H9 (cell line): ENCODE measurements at regions not wholly inside any gene's neighbourhood (a gene's known extent, or its start where the extent isn't known, plus 50 kb on each side); places are given as distances from the start of the nearest gene placed in this dataset.

Source experiments
- DNase-seq: peaks from one replicate; pipeline ENCODE4 v3.0.0-alpha.2; 2017
- H2AFZ ChIP-seq: one replicate; pipeline ENCODE4 v1.6.1; 2013; ENCODE audit warnings: mild to moderate bottlenecking, low read length, control low read depth, moderate library complexity
- H2AK5ac ChIP-seq: 2 replicates; pipeline ENCODE4 v1.6.1; 2013; ENCODE audit warnings: low read length, control low read depth, mixed read lengths; ENCODE audit not compliant: insufficient read length
- H2BK120ac ChIP-seq: one replicate; pipeline ENCODE4 v1.6.1; 2013; ENCODE audit warnings: low read depth, mild to moderate bottlenecking, low read length, control low read depth, inconsistent platforms; ENCODE audit not compliant: poor library complexity, severe bottlenecking
- H2BK12ac ChIP-seq: 2 replicates; pipeline ENCODE4 v1.6.1; 2013; ENCODE audit warnings: low read length, control low read depth, mixed read lengths, low read depth; ENCODE audit not compliant: insufficient read length
- H2BK15ac ChIP-seq: 2 replicates; pipeline ENCODE4 v1.6.1; 2013; ENCODE audit warnings: low read depth, low read length, control low read depth
- H2BK20ac ChIP-seq: one replicate; pipeline ENCODE4 v1.6.1; 2013; ENCODE audit warnings: low read depth, mild to moderate bottlenecking, low read length, control low read depth, inconsistent platforms; ENCODE audit not compliant: poor library complexity, severe bottlenecking
- H2BK5ac ChIP-seq: 2 replicates; pipeline ENCODE4 v1.6.1; 2013; ENCODE audit warnings: low read length, control low read depth, mixed read lengths; ENCODE audit not compliant: insufficient read length
- H3K14ac ChIP-seq: 2 replicates; pipeline ENCODE4 v1.6.1; 2013; ENCODE audit warnings: low read length, control low read depth; ENCODE audit not compliant: insufficient read depth
- H3K18ac ChIP-seq: 2 replicates; pipeline ENCODE4 v1.6.1; 2013; ENCODE audit warnings: low read depth, mild to moderate bottlenecking, mixed read lengths, low read length, control low read depth; ENCODE audit not compliant: insufficient read length
- H3K23ac ChIP-seq: 2 replicates; pipeline ENCODE4 v1.6.1; 2013; ENCODE audit warnings: low read length, control low read depth, mixed read lengths, low read depth; ENCODE audit not compliant: insufficient read length
- H3K23me2 ChIP-seq: 2 replicates; pipeline ENCODE4 v1.6.1; 2013; ENCODE audit warnings: low read depth, mild to moderate bottlenecking, mixed read lengths, low read length, control low read depth; ENCODE audit not compliant: insufficient read length, poor library complexity, severe bottlenecking
- H3K27ac ChIP-seq: 2 replicates; pipeline ENCODE4 v1.5.1; 2013; ENCODE audit warnings: low read length, control low read depth, mixed read lengths, low read depth; ENCODE audit not compliant: insufficient read length
- H3K27me3 ChIP-seq: 2 replicates; pipeline ENCODE4 v1.6.1; 2013; ENCODE audit warnings: low read length, control low read depth, inconsistent platforms; ENCODE audit not compliant: insufficient read depth
- H3K4ac ChIP-seq: 2 replicates; pipeline ENCODE4 v1.6.1; 2013; ENCODE audit warnings: low read depth, mild to moderate bottlenecking, control low read depth, inconsistent platforms, low read length, moderate library complexity
- H3K4me1 ChIP-seq: 2 replicates; pipeline ENCODE4 v1.6.1; 2013; ENCODE audit warnings: low read length, control low read depth, inconsistent platforms; ENCODE audit not compliant: insufficient read depth
- H3K4me2 ChIP-seq: 2 replicates; pipeline ENCODE4 v1.6.1; 2013; ENCODE audit warnings: low read length, control low read depth, mixed read lengths; ENCODE audit not compliant: insufficient read length, insufficient read depth
- H3K56ac ChIP-seq: 2 replicates; pipeline ENCODE4 v1.6.1; 2013; ENCODE audit warnings: low read depth, mild to moderate bottlenecking, mixed read lengths, low read length, control low read depth; ENCODE audit not compliant: insufficient read length
- H3K79me1 ChIP-seq: 2 replicates; pipeline ENCODE4 v1.6.1; 2013; ENCODE audit warnings: low read depth, mild to moderate bottlenecking, moderate library complexity, low read length, control low read depth, inconsistent platforms; ENCODE audit not compliant: insufficient read depth, poor library complexity, severe bottlenecking
- H3K79me2 ChIP-seq: 2 replicates; pipeline ENCODE4 v1.6.1; 2013; ENCODE audit warnings: low read length, control low read depth, inconsistent platforms; ENCODE audit not compliant: insufficient read depth
- H3K9ac ChIP-seq: 2 replicates; pipeline ENCODE4 v1.6.1; 2013; ENCODE audit warnings: low read length, control low read depth, mixed read lengths; ENCODE audit not compliant: insufficient read length; ENCODE audit errors: extremely low read depth
- H3K9me3 ChIP-seq: one replicate; pipeline ENCODE4 v1.6.1; 2013; ENCODE audit warnings: low read depth, low read length, inconsistent platforms; ENCODE audit not compliant: control insufficient read depth
- H3T11ph ChIP-seq: one replicate; pipeline ENCODE4 v1.6.1; 2013; ENCODE audit warnings: mild to moderate bottlenecking, low read length, control low read depth, inconsistent platforms
- H4K20me1 ChIP-seq: one replicate; pipeline ENCODE4 v1.6.1; 2013; ENCODE audit not compliant: control insufficient read depth, insufficient read length, insufficient read depth
- H4K5ac ChIP-seq: 2 replicates; pipeline ENCODE4 v1.6.1; 2013; ENCODE audit warnings: low read depth, mild to moderate bottlenecking, mixed read lengths, low read length, control low read depth; ENCODE audit not compliant: insufficient read length
- H4K8ac ChIP-seq: replicated peaks from 2 replicates; pipeline ENCODE4 v1.6.1; 2013; ENCODE audit warnings: low read length, control low read depth, mixed read lengths, low read depth; ENCODE audit not compliant: insufficient read length
- H4K91ac ChIP-seq: 2 replicates; pipeline ENCODE4 v1.6.1; 2013; ENCODE audit warnings: low read depth, mild to moderate bottlenecking, moderate library complexity, mixed read lengths, low read length, control low read depth; ENCODE audit not compliant: insufficient read length
- H3K27ac Mint-ChIP-seq, 3 experiments: 2 replicates in 2 of 3; 3 replicates in 1 of 3; pipeline ENCODE4 v1.8.0; 2020 to 2021; ENCODE audit warnings: mixed read lengths in 3 of 3, mild to moderate bottlenecking in 1 of 3, moderate library complexity in 1 of 3
- H3K27me3 Mint-ChIP-seq: 2 replicates; pipeline ENCODE4 v1.8.0; 2021; ENCODE audit warnings: low read depth, mild to moderate bottlenecking, moderate library complexity, mixed read lengths
- H3K36me3 Mint-ChIP-seq, 3 experiments: 2 replicates in 2 of 3; 3 replicates in 1 of 3; pipeline ENCODE4 v1.8.0; 2020 to 2021; ENCODE audit warnings: low read depth in 3 of 3, mixed read lengths in 3 of 3; ENCODE audit not compliant: insufficient read depth in 1 of 3
- H3K4me1 Mint-ChIP-seq, 2 experiments: 2 replicates each; pipeline ENCODE4 v1.8.0; 2020; ENCODE audit warnings: mixed read lengths in 2 of 2
- H3K4me3 Mint-ChIP-seq, 2 experiments: 2 replicates in 1 of 2; 3 replicates in 1 of 2; pipeline ENCODE4 v1.8.0; 2020 to 2021; ENCODE audit warnings: mild to moderate bottlenecking in 2 of 2, mixed read lengths in 2 of 2, moderate library complexity in 1 of 2
- H3K9me3 Mint-ChIP-seq, 2 experiments: 2 replicates in 1 of 2; 3 replicates in 1 of 2; pipeline ENCODE4 v1.8.0; 2020; ENCODE audit warnings: mild to moderate bottlenecking in 2 of 2, mixed read lengths in 2 of 2, moderate library complexity in 1 of 2
- WGBS: extraction: QIAGEN DNeasy Blood & Tissue Kit; methylation state at CpG from one replicate; pipeline ENCODE4 v1.1.7; 2013; ENCODE audit warnings: missing lambda C conversion rate, low lambda C conversion rate, mixed read lengths; ENCODE audit not compliant: insufficient read length; ENCODE audit errors: extremely low coverage; 5-methylcytosine and 5-hydroxymethylcytosine counted together
- TF ChIP-seq, protein P1 (sequence below): fragments of 200-600 bp; sonication (generic); conservative IDR thresholded peaks from 3 replicates; pipeline ENCODE4 v1.8.0; 2021; ENCODE audit warnings: antibody characterized with exemption, mild to moderate bottlenecking

- Histone ChIP-seq H2AK5ac (no peak overlapping the region), H3K4me1 (peaks cover 11% of the 10 kb centered on the region; the same call in 1 of the 2 replicates), H3K56ac (no peak overlapping the region), H3K14ac (no peak overlapping the region), H2BK12ac (no peak overlapping the region), H2AFZ (no peak overlapping the region), H3K79me1 (no peaks in the 10 kb centered on the region), H2BK15ac (no peak overlapping the region), H3K23me2 (no peaks in the 10 kb centered on the region), H3K4me2 (peak overlapping the region; percentile 33), H4K91ac (no peak overlapping the region), H3K9me3 (no peaks in the 10 kb centered on the region), H4K5ac (no peak overlapping the region), H3K4ac (no peak overlapping the region), H3K79me2 (no peaks in the 10 kb centered on the region), H3K27me3 (no peaks in the 10 kb centered on the region), H2BK20ac (no peak overlapping the region), H4K20me1 (no peaks in the 10 kb centered on the region), H3K18ac (no peak overlapping the region), H3K9ac (no peak overlapping the region), H2BK120ac (no peak overlapping the region), H2BK5ac (no peak overlapping the region), H3K27ac (peak overlapping the region; percentile 51), H3K23ac (no peak overlapping the region), H3T11ph (peak overlapping the region; percentile 19), H4K8ac (no peak overlapping the region)
- Mint-ChIP-seq H3K27ac (peak overlapping the region in 2 of 3 experiments; percentile 39 to 88; a peak in 4 of 7 replicates), H3K4me1 (peaks cover 58 to 61% of the 10 kb centered on the region in 2 experiments), H3K36me3 (no peaks in the 10 kb centered on the region), H3K27me3 (no peaks in the 10 kb centered on the region), H3K9me3 (no peaks in the 10 kb centered on the region), H3K4me3 (peak overlapping the region in 1 of 2 experiments; percentile 2; a peak in 1 of 5 replicates)
- TF ChIP-seq, protein P1, sequence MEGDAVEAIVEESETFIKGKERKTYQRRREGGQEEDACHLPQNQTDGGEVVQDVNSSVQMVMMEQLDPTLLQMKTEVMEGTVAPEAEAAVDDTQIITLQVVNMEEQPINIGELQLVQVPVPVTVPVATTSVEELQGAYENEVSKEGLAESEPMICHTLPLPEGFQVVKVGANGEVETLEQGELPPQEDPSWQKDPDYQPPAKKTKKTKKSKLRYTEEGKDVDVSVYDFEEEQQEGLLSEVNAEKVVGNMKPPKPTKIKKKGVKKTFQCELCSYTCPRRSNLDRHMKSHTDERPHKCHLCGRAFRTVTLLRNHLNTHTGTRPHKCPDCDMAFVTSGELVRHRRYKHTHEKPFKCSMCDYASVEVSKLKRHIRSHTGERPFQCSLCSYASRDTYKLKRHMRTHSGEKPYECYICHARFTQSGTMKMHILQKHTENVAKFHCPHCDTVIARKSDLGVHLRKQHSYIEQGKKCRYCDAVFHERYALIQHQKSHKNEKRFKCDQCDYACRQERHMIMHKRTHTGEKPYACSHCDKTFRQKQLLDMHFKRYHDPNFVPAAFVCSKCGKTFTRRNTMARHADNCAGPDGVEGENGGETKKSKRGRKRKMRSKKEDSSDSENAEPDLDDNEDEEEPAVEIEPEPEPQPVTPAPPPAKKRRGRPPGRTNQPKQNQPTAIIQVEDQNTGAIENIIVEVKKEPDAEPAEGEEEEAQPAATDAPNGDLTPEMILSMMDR = no peak
- DNase-seq = peak; percentile 32
- no CpG with 5 or more reads among the region's 1 CpG for WGBS
Measured at GRCh38 chr5:125002727-125003598, 256.5 kb upstream of the ZNF608 start.
